NCI-H2107 treated with DMSO at 0.1 percent for 48 hours (cell line): ENCODE measurements at regions not wholly inside any gene's neighbourhood (a gene's known extent, or its start where the extent isn't known, plus 50 kb on each side); places are given as distances from the start of the nearest gene placed in this dataset.

Source experiments
- DNase-seq: peaks from one replicate; lab custom pipeline; 2025; ENCODE audit not compliant: unreplicated experiment; lab: John Stamatoyannopoulos, UW

DNA sequence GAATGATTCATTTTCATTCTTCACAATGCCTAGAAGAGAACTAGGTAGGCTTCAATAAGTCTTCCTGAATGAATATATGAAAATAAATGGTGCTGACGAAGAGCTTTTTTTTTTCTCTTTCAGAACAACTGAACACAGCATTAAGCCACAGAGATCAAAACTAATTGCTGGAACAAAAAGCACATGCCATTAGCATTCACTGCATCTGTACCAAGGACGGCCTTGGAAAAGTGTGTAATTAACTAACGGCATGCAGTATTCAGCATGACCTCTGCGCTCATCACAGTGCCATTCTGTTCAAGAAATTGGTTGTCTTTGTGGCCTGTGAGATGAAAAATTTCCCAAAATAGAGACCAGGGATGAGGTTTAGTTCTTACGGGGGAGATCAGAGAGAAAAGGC lies 99.3 kb downstream of the NUDT12 start:
- no peak for DNase-seq

DNA sequence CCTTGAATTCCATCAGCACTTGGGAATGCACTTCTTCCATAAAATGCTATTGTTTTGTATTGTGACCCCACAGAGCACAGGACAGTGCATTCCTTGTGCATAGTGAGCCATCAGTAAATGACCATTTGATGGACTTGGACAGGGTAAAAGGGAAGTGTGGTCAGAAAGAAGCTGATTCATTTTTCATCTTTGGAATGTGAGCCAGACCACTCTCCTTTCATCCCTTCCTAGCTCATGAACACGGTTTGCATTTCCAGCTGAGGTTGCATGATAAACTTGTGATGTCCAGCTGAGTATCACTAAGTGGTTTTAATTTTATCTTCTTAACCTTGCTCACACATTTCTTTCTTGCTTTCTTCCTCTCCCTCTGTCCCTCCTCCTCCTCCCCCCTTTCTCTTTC lies 101.3 kb downstream of the NUDT12 start:
- no peak for DNase-seq

DNA sequence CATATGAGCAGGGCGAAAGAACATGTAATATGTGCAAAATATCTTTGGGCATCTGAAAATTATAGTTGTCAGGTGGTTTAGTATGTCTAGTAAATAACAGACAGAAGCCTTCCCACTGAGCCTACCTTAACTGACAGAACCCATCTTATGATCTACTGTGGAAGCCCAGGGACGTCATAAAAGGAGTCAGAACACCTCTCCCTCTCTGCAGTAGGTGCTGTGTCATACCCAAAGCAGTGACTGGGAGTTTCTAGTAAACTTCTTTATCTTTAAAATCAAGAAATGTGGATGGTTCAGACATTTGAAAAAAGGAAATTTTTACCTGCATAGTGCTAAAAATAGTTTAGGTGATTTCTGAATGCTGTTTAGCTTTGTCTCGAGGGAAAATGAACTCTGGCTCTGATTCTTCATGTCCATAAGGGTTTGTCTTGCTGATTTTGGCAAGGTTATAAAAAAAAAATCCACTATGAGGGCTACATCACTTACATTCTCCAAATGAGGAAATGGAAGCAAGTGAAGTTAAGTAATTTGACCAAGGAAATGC lies 104.0 kb downstream of the NUDT12 start:
- DNase-seq, result no peak

DNA sequence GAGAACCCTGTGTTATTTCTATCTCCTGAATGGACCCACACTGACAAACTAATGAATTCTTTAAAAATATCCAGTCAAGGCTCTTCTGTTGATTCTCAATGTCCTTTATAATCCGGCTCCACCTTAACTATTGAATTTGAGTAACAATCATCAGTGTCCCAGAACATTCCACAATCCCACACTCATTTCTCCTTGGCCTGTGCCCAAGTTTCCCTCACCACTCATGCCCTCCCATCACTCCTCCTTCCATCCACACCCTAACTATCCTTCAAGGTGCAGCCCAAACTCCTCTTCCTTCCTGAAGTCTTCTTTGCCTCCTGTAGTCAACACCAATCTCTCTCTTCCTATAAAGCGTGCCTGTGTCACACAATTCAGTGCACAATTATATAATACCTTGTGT lies 106.1 kb downstream of the NUDT12 start:
- DNase-seq, result no peak

DNA sequence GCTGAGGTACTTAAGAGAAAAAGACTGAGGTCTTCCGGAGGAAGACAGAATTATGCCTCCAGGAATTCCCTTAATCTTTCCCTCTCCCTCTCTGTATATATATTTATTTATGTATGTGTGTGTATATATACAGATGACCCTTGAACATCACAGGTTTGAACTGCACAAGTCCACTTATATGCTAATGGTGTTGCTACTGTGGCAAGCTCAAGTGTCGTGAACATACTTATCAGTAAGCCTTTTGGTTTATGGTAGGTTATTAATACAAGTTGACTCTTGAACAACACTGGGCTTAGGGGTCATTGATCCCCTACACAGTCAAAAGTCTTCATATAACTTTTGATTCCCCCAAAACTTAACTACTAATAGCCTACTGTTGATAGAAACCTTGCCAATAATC lies 106.8 kb downstream of the NUDT12 start:
- DNase-seq, result no peak

DNA sequence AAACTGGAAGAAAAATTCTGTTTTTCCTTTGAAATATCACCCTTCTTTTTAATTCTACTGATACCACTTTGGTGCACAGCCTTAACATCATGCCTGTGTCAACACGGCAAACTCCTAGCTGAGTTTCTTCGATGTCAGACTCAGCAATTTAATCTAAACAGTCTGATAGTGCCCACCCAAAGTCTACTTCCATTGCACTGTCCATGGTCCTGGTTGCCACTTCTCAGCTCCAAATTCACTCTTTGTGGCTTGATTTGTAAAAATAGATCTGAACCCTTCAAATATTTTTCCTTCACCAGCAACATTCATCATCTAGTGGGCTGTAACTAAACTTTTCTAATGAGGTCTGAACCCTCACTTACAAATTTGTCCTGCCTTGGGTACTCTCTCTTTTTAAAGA lies 107.8 kb downstream of the NUDT12 start:
- DNase-seq, result no peak

DNA sequence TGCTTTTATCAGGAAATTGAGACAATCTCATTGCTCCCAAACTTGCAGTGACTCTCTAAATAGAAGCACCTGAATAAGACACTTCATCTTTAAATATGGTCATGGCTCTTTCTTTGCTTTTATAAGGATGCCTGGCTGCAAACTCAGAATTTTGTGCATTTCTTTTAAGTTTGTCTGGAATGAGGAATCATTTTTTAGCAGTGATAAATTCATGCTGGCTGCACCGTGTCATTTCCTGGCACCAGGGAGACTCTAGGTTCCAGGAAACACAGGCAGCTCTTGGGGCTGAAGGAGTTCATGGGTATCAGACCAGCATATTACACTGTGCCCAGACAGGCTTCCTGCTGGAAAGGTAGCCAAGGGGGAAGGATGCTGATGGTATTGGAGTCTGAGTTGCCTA lies 109.9 kb downstream of the NUDT12 start:
- DNase-seq, result no peak

DNA sequence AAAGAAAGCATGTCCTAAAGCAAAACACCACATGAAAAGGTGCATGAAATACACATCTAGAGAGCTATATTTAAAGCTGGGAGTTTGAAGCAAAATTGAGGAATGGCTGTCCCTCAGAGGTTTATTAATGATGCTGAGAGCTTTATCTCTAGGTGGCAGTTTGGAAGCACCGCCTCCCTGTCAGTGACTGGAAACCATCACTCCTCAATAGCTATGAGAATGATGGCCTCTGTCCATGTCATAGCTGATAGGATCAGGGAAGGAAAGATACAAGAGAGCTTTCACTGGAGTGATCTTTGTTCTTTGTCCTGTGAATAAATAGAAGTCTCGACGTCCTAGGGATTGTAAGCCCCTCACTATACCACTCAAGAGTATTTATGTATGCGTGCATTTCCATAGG lies 110.5 kb downstream of the NUDT12 start:
- no peak for DNase-seq

DNA sequence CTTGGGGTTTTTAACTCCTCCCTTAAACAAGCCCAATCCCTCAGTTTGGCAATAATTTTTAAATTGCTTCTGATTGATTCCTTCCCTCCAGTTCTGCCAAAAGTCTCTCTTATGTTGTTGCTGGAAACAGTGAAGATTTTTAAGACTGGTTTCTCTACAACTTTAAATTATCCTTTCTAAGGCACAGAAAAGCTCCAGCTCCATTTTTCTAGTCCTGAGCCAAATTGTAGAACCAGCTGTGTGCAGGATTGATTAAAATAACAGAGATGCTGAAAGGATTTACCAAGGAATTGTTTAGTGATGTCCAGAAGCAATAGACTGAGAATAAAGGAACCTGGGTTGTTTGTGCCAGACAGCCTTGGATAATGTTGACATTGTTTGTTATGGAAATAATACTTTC lies 111.3 kb downstream of the NUDT12 start:
- DNase-seq, result no peak

DNA sequence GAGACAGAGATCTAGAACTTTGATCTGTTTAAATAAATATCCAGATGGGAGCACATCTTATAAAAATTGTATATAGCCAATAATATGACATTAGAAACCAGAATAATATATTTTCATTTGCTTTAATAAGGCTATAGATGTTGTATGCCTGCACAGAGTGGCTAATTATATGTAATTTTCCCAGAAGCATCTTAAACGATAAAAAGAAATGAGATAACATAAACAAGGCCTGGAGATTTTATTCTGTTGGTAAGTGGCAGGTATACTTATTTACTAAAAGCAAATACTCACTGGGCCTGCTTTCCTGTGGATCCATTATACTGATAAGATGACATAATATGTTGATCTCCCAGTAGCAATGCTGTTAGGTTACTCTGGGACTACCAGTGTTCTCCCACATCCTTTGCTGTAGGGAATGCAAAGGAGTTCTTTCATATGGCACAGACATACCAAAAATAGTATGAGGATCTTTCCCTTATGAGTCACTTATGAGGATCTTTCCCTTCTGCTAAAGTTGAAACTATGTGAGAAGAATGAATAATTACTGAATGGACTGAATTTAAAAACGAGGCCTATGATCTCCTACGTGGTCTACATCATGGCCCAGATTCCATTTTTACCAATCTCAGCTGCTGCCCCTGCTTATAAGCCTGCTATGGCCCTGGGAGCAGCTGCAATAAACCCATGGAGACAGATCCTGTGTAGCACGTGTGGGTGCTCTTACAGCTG lies 112.1 kb downstream of the NUDT12 start:
- DNase-seq, result no peak

DNA sequence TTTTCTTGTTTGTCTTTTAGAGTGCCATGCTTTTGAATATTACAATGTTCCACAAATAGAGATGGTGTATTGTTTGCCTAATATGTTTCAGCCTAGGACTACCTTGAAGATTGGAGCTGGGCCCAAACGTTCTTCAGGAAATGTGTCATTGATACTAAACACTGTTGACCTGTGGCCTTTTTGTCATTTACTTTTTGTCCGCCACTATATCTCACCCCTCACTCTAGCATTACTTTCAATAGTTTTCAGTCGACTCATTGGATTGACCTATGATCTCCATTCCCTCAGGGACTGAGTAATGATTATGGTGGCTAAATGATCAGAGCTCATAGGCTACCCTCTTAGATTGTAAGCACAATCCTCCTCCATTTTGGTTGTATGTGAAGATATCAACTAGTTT lies 115.8 kb downstream of the NUDT12 start:
- no peak for DNase-seq

DNA sequence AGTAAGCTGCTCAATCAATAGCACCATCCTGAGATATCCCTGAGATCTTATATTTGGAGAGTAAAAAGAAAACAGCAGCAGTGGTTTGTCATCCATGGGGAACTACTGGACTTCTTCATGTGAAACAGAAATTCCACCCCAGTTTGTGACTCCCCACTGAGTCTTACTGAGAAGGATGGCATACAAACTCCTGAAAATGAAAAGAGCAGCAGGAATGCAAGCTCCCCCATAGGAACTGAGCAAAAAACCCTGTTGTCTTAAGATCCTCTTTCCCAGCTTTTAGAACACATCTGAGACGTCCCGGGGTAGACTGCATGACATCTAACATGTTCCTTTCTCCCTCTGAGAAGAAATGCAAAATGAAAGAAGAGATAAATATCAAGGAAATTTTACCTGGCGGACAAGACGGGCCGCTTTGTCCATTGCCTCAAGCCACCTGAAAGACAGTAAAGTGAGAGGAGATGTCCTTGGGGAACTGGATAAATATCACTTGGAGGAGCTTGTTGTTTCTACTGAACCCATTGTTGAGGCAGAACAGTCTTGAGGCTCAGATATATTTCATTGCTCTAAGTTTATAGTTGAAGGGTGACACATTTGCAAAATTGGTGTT lies 117.1 kb downstream of the NUDT12 start:
- no peak for DNase-seq

DNA sequence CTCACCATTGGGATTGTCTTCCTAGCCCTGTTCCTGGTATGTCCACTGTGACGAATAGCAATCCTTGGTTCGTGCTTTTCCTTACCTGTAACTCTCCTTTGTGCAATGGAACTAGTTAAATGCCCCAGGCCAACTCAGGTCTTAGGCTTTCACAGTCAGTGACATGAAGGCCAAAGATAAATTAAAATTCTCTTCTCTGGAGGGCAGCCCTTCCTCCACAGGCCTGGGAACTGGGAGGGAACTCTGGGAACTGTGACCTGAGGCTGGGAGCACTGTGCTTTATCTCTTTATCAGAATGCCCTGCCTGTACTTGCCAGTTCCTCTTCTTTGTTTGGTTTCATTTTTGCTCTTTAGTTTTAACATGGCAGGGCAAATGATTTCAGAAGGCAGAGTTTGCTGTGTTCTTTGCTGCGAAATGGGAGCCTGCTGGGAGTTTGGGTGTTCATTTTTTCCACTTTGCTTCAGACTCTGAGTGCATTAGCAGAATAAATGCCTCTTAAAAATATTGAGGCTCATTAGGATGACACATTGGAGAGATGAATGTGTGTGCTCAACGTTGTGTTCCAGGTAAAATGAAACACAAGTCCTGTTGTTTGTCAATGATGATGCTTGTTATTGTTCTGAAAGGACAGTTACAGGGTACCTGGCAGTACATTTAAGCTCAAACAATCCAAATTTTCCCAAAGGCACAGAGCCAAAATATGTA lies 118.1 kb downstream of the NUDT12 start:
- DNase-seq, result no peak

DNA sequence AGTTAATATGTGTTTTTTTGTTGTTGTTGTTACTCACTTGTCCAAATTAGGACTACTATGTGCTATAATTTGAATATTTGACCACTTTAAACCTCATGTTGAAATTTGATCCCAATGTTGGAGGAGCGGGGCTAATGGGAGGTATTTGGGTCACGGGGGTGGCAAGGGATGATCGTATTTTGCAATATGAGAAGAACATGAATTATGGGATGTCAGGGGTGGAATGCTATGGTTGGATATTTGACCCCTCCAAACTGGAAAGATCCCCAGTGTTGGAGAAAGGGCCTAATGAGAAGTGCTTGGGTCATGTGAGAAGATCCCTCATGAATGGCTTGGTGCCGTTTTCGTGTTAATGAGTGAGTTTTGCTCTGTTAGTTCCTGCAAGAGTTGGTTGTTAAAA lies 119.8 kb downstream of the NUDT12 start:
- no peak for DNase-seq

DNA sequence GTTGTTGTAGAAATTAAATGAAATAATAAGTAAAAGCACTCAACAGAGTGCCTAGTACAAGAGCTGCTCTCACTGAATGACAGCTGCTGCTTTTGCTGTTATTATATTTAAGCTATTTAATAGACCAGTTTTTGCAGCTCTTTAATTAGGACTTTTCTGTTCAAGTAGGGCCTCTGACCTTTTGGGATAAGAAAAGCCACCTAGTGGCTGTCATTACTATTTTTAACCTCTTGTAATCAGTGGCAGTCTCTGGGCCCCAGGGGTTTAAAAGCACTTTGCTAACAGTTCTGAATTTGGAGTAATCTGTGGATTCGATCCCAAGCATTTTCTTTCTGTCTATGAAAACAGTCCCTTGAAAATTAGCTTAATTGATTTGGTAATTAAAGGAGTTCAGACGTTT lies 121.1 kb downstream of the NUDT12 start:
- no peak for DNase-seq

DNA sequence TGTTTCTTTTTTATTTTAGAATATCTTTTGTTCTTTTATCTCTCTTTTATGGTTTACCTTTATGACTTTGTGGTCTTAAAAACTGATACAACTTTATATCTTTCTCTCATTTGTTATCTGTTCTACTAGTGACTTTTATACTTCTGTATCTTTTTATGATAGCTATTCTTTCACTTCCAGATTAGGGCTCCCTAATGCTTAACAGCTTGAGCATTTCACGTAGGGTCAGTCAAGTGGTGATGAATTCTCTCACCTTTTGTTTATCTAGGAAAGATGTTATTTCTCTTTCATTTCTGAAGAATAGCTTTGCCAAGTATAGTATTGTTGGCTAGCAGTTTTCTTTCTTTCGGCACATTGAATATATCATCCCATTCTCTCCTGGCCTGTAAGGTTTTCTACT lies 123.6 kb downstream of the NUDT12 start:
- no peak for DNase-seq

DNA sequence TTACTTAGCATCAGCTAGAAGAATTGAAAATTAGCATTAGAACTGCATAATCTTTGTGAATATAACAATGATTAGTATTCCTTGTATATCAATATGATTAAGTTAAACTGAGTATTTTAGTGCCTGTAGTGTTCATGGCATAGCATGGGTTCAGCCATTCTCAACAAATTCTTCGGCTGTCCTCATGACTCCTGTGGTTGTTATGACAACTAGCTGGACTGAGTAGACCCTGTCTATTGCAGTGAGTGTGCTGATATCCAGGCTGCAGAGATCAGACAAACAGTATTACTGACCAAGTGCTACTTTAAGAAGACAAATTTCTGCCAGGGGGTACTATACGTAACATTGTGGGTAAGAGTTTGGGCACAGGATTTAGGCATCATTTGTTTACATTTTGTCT lies 125.9 kb downstream of the NUDT12 start:
- DNase-seq, result no peak

DNA sequence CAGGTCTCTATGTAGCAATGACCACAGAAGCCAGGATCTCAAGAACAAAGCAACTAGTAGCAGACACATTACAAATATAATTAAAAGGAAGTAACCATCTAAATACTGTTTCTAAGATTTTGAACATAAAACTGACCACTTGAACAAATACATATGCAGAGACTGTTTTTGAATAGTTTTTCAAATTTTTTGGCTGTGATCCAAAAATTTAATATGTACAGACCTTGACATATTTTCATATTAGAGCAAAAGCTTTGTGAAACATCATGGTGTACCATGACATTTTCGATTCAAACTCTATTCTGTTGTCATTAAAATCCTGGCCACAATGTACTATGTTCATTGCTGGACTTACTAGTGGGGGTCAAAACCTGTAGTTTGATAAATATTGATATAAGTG lies 126.5 kb downstream of the NUDT12 start:
- no peak for DNase-seq

DNA sequence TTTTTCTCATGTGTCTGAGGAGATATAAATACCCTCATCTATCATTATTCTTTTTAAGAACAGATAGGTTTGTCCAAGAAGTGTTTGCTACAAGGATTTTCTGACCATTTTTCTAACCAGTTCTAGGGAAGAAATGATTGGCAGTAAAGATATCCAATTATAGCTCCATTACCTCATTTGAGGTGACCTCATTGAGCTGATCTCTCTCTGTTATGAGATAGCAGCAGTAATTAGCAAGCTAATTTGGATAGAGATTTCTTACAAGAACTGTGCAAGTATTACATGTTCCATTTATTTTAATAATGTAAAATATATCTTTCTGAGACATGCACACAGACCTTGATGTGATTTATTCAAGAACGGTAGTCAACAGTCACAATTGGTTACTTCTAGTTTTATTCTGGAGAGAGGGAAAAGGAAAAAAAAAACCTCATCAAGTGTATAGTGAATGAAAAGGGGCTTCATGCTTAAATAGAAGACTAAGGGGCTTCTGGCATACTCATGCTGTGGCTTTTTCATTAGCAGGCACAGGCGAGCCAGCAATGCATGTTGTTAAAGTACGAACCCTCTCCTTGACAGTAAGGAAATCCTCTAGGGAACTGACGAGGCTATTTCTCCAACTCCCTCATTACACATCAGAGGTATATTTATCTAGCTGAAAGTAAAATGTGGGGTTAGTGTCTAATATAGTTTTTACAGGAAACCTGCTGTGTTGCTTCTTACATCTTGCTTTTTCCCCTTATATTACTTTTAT lies 127.3 kb downstream of the NUDT12 start:
- DNase-seq, result no peak

DNA sequence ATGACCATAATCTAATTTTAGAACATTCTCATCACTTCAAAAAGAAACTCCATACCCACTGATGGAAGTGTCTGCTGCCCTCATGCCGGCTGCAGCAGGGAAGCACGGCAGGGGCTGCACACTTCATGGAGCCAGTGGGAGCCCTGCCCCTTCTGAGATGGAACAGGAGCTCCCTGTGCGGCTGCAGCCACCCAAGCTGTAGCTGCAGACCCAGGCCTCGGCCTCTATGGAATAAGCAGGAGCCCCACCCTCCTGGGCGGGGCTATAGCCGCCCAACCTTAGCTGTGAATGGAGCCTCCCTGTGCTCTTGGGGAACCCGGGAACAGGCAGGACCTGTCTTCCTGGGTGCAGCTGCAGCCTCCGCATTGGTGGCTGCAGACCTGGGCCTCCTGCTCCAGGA lies 128.5 kb downstream of the NUDT12 start:
- no peak for DNase-seq

DNA sequence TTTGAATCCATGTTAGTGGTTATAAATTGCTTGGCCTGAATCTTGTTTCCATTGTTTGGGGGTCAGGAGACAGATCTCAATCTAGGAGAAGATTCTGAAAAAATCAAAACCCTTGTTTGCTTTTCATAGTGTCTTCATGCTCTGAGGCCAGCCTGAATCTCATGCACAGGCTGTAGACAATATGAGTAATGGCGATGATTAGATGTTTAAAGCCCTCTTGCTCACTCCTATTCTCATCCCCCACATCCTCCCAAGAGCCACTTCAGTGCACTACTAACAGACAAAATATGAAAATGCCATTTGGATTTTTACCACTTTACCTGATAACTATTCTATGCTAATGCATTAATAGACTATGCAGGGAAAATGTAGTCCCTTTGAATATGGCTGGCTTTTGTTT lies 129.4 kb downstream of the NUDT12 start:
- DNase-seq, result no peak

DNA sequence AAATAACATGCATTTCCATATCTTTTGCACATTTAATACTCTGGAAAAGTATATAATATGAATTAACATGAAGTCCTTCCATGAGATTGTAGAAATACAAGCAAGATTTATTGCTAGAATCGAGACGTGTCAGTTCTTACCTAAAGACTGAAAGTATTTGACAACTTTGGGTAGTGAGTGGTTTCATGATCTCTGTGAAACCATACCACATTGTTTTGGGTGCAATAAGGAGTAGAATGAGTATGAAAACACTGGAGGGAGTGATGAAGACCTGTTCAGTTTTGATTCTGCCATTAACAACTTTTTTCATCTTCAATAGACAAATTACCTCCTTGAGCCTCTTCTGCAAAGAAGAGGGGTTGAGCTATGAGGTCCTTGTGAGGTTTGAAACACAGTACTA lies 133.7 kb downstream of the NUDT12 start:
- no peak for DNase-seq
